GM06990 (cell line): ENCODE measurements at regions not wholly inside any gene's neighbourhood (a gene's known extent, or its start where the extent isn't known, plus 50 kb on each side); places are given as distances from the start of the nearest gene placed in this dataset.

Experiments
- DNase-seq: peaks from one replicate; pipeline ENCODE4 v3.0.0-alpha.2; 2011; ENCODE audit not compliant: insufficient read length; ENCODE audit errors: extremely low read depth
- H3K27me3 ChIP-seq: replicated peaks from 2 replicates; pipeline ENCODE4 v1.6.0; 2011; ENCODE audit warnings: low read length; ENCODE audit not compliant: control insufficient read depth, insufficient read depth
- H3K36me3 ChIP-seq: 2 replicates; pipeline ENCODE4 v1.5.1; 2011; ENCODE audit warnings: low read length; ENCODE audit not compliant: control insufficient read depth, insufficient read depth
- H3K4me3 ChIP-seq: replicated peaks from 2 replicates; pipeline ENCODE4 v1.5.1; 2011; ENCODE audit warnings: low read depth, mild to moderate bottlenecking, control low read depth, low read length
- TF ChIP-seq, protein P1 (sequence below): IDR thresholded peaks from 2 replicates; pipeline ENCODE4 v1.5.1; 2011; ENCODE audit warnings: low read length, control low read depth, mild to moderate bottlenecking, inconsistent platforms; ENCODE audit not compliant: insufficient read depth, poor library complexity, severe bottlenecking

DNA sequence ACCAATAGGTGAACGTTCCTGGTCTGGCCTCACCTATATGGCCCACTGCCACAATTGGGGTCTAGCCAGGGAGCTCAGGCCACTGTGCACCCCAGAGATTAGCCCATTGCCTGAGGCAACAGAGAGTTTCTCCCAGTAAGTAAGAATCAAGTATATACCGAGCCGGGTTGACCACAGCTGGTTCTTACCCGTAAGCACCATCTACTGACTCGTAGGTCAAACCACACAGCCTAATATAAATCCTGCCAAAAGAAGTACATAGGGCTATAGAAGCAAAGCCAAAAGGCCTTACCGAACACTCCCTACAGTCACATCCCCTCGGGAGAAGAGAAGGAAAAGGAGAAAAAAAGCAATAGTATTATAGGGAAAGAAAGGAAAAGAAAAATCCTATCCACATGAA is 463.6 kb upstream of the GJE1 start:
- TF ChIP-seq, protein P1, sequence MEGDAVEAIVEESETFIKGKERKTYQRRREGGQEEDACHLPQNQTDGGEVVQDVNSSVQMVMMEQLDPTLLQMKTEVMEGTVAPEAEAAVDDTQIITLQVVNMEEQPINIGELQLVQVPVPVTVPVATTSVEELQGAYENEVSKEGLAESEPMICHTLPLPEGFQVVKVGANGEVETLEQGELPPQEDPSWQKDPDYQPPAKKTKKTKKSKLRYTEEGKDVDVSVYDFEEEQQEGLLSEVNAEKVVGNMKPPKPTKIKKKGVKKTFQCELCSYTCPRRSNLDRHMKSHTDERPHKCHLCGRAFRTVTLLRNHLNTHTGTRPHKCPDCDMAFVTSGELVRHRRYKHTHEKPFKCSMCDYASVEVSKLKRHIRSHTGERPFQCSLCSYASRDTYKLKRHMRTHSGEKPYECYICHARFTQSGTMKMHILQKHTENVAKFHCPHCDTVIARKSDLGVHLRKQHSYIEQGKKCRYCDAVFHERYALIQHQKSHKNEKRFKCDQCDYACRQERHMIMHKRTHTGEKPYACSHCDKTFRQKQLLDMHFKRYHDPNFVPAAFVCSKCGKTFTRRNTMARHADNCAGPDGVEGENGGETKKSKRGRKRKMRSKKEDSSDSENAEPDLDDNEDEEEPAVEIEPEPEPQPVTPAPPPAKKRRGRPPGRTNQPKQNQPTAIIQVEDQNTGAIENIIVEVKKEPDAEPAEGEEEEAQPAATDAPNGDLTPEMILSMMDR = no peak
- Histone ChIP-seq H3K36me3 (no peaks in the 10 kb centered on the region), H3K27me3 (no peaks in the 10 kb centered on the region), H3K4me3 (no peak overlapping the region)
- no peak for DNase-seq

DNA sequence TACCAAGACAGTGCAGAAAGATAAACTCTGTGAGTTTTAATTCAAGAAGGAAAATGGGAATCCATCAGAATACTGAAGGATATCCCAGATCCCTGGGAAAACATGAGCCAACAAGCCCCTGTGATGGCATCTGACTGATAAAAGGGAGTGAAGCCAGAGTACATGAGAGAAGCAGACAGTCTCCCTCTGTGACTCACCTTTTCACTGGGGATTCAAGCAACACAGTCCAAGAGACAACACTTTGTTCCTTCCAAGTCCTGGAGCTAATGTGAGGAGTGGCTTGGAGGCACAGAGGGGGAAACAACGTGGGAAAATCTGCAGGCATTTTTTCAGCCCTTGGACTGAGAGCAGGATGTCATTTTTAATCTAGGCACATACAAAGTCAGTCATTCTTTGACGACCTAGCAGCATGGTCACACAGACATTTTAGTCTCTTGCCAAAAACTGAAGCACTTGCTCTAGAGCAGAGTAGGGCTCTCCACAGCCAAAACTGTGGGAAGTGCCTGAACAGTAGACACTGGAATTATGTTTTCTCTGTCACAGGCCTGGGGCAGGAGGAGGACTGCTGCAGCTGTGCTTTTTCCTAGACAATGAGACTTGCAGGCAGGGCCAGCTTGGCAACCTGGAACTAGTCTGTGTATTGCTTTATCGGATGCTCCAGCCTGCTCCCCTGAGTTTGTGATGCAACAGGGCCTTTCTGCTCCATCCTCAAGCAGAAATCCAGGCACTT is 465.0 kb upstream of the GJE1 start:
- Histone ChIP-seq H3K4me3 (no peak overlapping the region), H3K27me3 (no peaks in the 10 kb centered on the region), H3K36me3 (no peaks in the 10 kb centered on the region)
- TF ChIP-seq, protein P1 = no peak
- no peak for DNase-seq

DNA sequence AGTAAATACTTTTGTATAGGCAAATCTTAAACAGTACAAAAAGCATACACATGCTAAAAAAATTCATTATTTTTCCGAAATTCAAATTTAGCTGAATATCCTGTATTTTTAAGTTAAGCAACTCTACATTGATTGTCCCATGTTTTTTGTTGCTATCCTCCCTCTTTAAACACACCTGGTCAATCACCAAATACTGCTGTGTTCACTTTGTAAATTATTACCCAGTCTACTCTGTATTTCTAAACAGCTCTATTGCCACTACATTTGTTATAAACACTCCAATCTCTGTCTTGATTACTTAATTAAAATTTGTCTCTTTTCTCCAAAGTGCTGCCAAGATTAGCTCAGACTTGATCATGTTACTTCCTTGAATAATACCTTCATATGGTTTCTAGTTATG is 466.5 kb upstream of the GJE1 start:
- Histone ChIP-seq H3K36me3 (no peaks in the 10 kb centered on the region), H3K27me3 (no peaks in the 10 kb centered on the region), H3K4me3 (no peak overlapping the region)
- no peak for DNase-seq
- TF ChIP-seq, protein P1 = no peak

DNA sequence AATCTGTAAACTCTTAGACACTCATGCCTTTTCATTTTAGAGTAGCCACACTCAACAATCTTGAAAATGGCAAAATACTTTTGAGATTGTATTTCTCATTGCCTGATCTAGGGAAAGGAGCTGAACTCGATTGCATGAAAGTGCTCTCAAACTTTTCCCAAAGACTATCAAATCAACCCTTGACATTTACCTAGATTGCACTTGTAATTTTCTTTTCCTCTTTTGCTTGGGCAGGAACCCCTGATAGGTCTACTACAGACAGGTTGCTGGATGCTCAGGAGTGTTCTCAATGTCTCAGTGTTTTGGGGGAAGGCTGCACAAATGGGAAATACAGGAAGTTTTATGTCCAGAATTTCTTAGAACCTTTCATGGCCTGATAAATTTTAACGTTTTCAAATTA is 468.0 kb upstream of the GJE1 start:
- H3K4me3 ChIP-seq = no peak overlapping the region

DNA sequence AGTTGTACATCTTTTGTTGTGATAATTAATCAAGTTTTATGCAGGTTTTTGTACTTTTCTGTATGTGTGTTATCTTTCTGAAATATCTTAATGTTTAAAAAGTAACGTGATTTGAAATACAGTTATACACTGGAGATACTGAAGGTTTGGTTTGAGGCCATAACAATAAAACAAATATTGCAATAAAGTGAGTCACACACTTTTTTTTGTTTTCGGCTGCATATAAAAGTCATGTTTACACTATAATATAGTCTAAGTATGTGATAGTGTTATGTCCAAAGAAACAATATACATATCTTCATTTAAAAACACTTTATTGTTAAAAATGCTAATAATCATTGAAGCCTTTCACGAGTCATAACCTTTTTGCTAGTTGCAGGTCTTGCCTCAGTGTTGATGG is 473.1 kb upstream of the GJE1 start:
- DNase-seq = no peak
- TF ChIP-seq, protein P1 = no peak
- H3K4me3 ChIP-seq = no peak overlapping the region
- H3K36me3 ChIP-seq = no peaks in the 10 kb centered on the region
- no peaks in the 10 kb centered on the region for H3K27me3 ChIP-seq

More for the DNA sequence above, 468.0 kb upstream of the GJE1 start:
- Histone ChIP-seq H3K27me3 (no peaks in the 10 kb centered on the region), H3K36me3 (no peaks in the 10 kb centered on the region)
- TF ChIP-seq, protein P1 = no peak
- no peak for DNase-seq

DNA sequence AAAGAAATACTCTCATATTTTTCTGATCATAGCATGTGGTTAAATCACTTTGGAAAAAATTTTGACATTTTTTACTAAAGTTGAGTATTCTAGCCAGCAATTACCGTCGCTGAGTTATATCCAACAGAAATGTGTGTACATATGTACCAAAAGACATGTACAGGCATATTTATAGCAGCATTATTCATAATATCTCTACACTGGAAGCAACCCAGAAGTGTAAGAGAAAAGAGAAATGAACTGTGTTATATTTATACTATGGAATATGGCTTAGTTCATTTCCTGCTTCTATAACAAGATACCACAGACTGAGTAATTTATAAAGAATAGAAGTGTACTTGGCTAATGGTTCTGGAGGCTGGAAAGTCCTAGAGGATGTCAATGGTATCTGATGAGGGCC is 474.0 kb upstream of the GJE1 start:
- TF ChIP-seq, protein P1 = no peak
- no peak for DNase-seq

More for the DNA sequence above, 474.0 kb upstream of the GJE1 start:
- Histone ChIP-seq H3K27me3 (no peaks in the 10 kb centered on the region), H3K4me3 (no peak overlapping the region), H3K36me3 (no peaks in the 10 kb centered on the region)
